Naive B cell (primary cell): ENCODE measurements at regions not wholly inside any gene's neighbourhood (a gene's known extent, or its start where the extent isn't known, plus 50 kb on each side); places are given as distances from the start of the nearest gene placed in this dataset.

Experiments used
- ATAC-seq, 2 donors: fragments of 150-1000 bp; cut with Tn5 transposase; 2 replicates each; pipeline ENCODE4 v1.10.0; 2021; ENCODE audit warnings: low read depth in 2 of 2, mild to moderate bottlenecking in 2 of 2, moderate library complexity in 2 of 2
- DNase-seq: peaks from one replicate; pipeline ENCODE4 v3.0.0; 2022
- H3K27ac Mint-ChIP-seq, 6 donors: one replicate each; pipeline ENCODE4 v1.8.0; 2020 to 2022; ENCODE audit warnings: mild to moderate bottlenecking in 6 of 6, mixed read lengths in 6 of 6, moderate library complexity in 5 of 6, inconsistent platforms in 2 of 6
- H3K27me3 Mint-ChIP-seq, 3 donors: one replicate each; pipeline ENCODE4 v1.8.0; 2021 to 2022; ENCODE audit warnings: mixed read lengths in 3 of 3, mild to moderate bottlenecking in 1 of 3
- H3K36me3 Mint-ChIP-seq, 2 donors: one replicate each; pipeline ENCODE4 v1.8.0; 2020 to 2022; ENCODE audit warnings: mixed read lengths in 2 of 2, inconsistent platforms in 1 of 2, mild to moderate bottlenecking in 1 of 2
- H3K4me1 Mint-ChIP-seq, 3 donors: one replicate each; pipeline ENCODE4 v1.8.0; 2020 to 2022; ENCODE audit warnings: mixed read lengths in 3 of 3, inconsistent platforms in 1 of 3, mild to moderate bottlenecking in 1 of 3, moderate library complexity in 1 of 3
- H3K4me3 Mint-ChIP-seq, 8 donors: one replicate each; pipeline ENCODE4 v1.8.0; 2020 to 2022; ENCODE audit warnings: mild to moderate bottlenecking in 8 of 8, mixed read lengths in 8 of 8, moderate library complexity in 8 of 8, inconsistent platforms in 2 of 8
- H3K9me3 Mint-ChIP-seq, 7 donors: one replicate each; pipeline ENCODE4 v1.8.0; 2020 to 2022; ENCODE audit warnings: mixed read lengths in 7 of 7, mild to moderate bottlenecking in 5 of 7, inconsistent platforms in 2 of 7, moderate library complexity in 1 of 7

GRCh38 chr5:10921160-10921559 is 160.1 kb upstream of the DAP start:
- ATAC-seq (no peak), DNase-seq (no peak)
- Mint-ChIP-seq H3K9me3 (peaks cover 0 to 10% (median 2%) of the 10 kb centered on the region in 7 donors), H3K36me3 (peaks cover 0 to 3% of the 10 kb centered on the region in 2 donors), H3K27ac (no peak overlapping the region), H3K4me1 (no peaks in the 10 kb centered on the region), H3K4me3 (no peak overlapping the region), H3K27me3 (peaks cover 14 to 28% (median 25%) of the 10 kb centered on the region in 3 donors)

GRCh38 chr5:10920400-10920799 is 159.4 kb upstream of the DAP start:
- H3K36me3 Mint-ChIP-seq, result peaks cover 0 to 3% of the 10 kb centered on the region in 2 donors
- H3K27me3 Mint-ChIP-seq, result peaks cover 17 to 28% (median 26%) of the 10 kb centered on the region in 3 donors
- no peak overlapping the region for H3K27ac Mint-ChIP-seq
- no peak for DNase-seq
- no peaks in the 10 kb centered on the region for H3K4me1 Mint-ChIP-seq
- H3K9me3 Mint-ChIP-seq, result peaks cover 0 to 3% (median 2%) of the 10 kb centered on the region in 7 donors
- H3K4me3 Mint-ChIP-seq, result no peak overlapping the region
- no peak for ATAC-seq

GRCh38 chr5:10914741-10915480 is 153.9 kb upstream of the DAP start:
- peaks cover 15 to 24% (median 23%) of the 10 kb centered on the region in 3 donors for H3K27me3 Mint-ChIP-seq
- H3K9me3 Mint-ChIP-seq, result peaks cover 0 to 4% (median 0%) of the 10 kb centered on the region in 7 donors
- no peaks in the 10 kb centered on the region for H3K36me3 Mint-ChIP-seq

GRCh38 chr5:10913841-10914240 is 152.8 kb upstream of the DAP start:
- DNase-seq (no peak), ATAC-seq (no peak)
- H3K36me3 Mint-ChIP-seq, result no peaks in the 10 kb centered on the region
- H3K27me3 Mint-ChIP-seq, result peaks cover 15 to 24% (median 23%) of the 10 kb centered on the region in 3 donors
- no peak overlapping the region for H3K27ac Mint-ChIP-seq
- H3K4me3 Mint-ChIP-seq, result no peak overlapping the region
- H3K9me3 Mint-ChIP-seq, result peaks cover 0 to 4% (median 0%) of the 10 kb centered on the region in 7 donors
- no peaks in the 10 kb centered on the region for H3K4me1 Mint-ChIP-seq

More at GRCh38 chr5:10914741-10915480, 153.9 kb upstream of the DAP start:
- ATAC-seq, result no peak
- no peak for DNase-seq
- Mint-ChIP-seq H3K4me1 (no peaks in the 10 kb centered on the region), H3K4me3 (no peak overlapping the region), H3K27ac (no peak overlapping the region)

- Mint-ChIP-seq H3K36me3 (no peaks in the 10 kb centered on the region), H3K9me3 (peaks cover 0 to 4% (median 0%) of the 10 kb centered on the region in 7 donors), H3K4me3 (no peak overlapping the region), H3K27ac (no peak overlapping the region), H3K4me1 (no peaks in the 10 kb centered on the region), H3K27me3 (peaks cover 15 to 23% (median 20%) of the 10 kb centered on the region in 3 donors)
- DNase-seq (no peak), ATAC-seq (no peak)
These were observed 152.3 kb upstream of the DAP start for GRCh38 chr5:10913181-10913810.

- Mint-ChIP-seq H3K27me3 (peaks cover 15 to 23% (median 20%) of the 10 kb centered on the region in 3 donors), H3K4me3 (no peak overlapping the region), H3K27ac (no peak overlapping the region), H3K4me1 (no peaks in the 10 kb centered on the region), H3K9me3 (peaks cover 0 to 4% (median 0%) of the 10 kb centered on the region in 7 donors), H3K36me3 (no peaks in the 10 kb centered on the region)
- DNase-seq, result no peak
- ATAC-seq, result no peak
These were observed 151.4 kb upstream of the DAP start for GRCh38 chr5:10912435-10912834.

GRCh38 chr5:10910261-10910660 is 149.2 kb upstream of the DAP start:
- H3K4me1 Mint-ChIP-seq, result no peaks in the 10 kb centered on the region
- peaks cover 10 to 23% (median 15%) of the 10 kb centered on the region in 3 donors for H3K27me3 Mint-ChIP-seq
- peaks cover 0 to 4% (median 0%) of the 10 kb centered on the region in 7 donors for H3K9me3 Mint-ChIP-seq
- H3K27ac Mint-ChIP-seq, result no peak overlapping the region
- ATAC-seq, result no peak
- no peak overlapping the region for H3K4me3 Mint-ChIP-seq
- DNase-seq, result no peak
- no peaks in the 10 kb centered on the region for H3K36me3 Mint-ChIP-seq

- Mint-ChIP-seq H3K27me3 (peaks cover 11 to 26% (median 21%) of the 10 kb centered on the region in 3 donors), H3K36me3 (no peaks in the 10 kb centered on the region), H3K4me1 (no peaks in the 10 kb centered on the region), H3K4me3 (no peak overlapping the region), H3K9me3 (peaks cover 0 to 3% (median 0%) of the 10 kb centered on the region in 7 donors), H3K27ac (no peak overlapping the region)
- ATAC-seq (no peak), DNase-seq (no peak)
These were observed 143.9 kb upstream of the DAP start for GRCh38 chr5:10904862-10905432.

- H3K36me3 Mint-ChIP-seq, result no peaks in the 10 kb centered on the region
- DNase-seq (no peak), ATAC-seq (no peak)
- no peak overlapping the region for H3K27ac Mint-ChIP-seq
- H3K9me3 Mint-ChIP-seq, result peaks cover 0 to 3% (median 0%) of the 10 kb centered on the region in 7 donors
- H3K27me3 Mint-ChIP-seq, result peaks cover 11 to 34% (median 31%) of the 10 kb centered on the region in 3 donors
- H3K4me3 Mint-ChIP-seq, result no peak overlapping the region
- H3K4me1 Mint-ChIP-seq, result no peaks in the 10 kb centered on the region
These were observed 142.9 kb upstream of the DAP start for GRCh38 chr5:10903786-10904560.

GRCh38 chr5:10902145-10902544 is 141.1 kb upstream of the DAP start:
- H3K27ac Mint-ChIP-seq, result no peak overlapping the region
- no peaks in the 10 kb centered on the region for H3K36me3 Mint-ChIP-seq
- H3K4me1 Mint-ChIP-seq, result no peaks in the 10 kb centered on the region
- H3K4me3 Mint-ChIP-seq, result no peak overlapping the region
- peaks cover 0 to 8% (median 0%) of the 10 kb centered on the region in 7 donors for H3K9me3 Mint-ChIP-seq
- DNase-seq (no peak), ATAC-seq (no peak)
- H3K27me3 Mint-ChIP-seq, result peaks cover 16 to 35% (median 31%) of the 10 kb centered on the region in 3 donors

GRCh38 chr5:10898514-10898913 is 137.5 kb upstream of the DAP start:
- no peaks in the 10 kb centered on the region for H3K4me1 Mint-ChIP-seq
- no peak overlapping the region for H3K27ac Mint-ChIP-seq
- DNase-seq (no peak), ATAC-seq (no peak)
- H3K4me3 Mint-ChIP-seq, result no peak overlapping the region
- no peaks in the 10 kb centered on the region for H3K36me3 Mint-ChIP-seq
- peaks cover 0 to 5% (median 0%) of the 10 kb centered on the region in 7 donors for H3K9me3 Mint-ChIP-seq
- H3K27me3 Mint-ChIP-seq, result peaks cover 16 to 26% (median 20%) of the 10 kb centered on the region in 3 donors

- Mint-ChIP-seq H3K27ac (no peak overlapping the region), H3K27me3 (peaks cover 13 to 20% (median 15%) of the 10 kb centered on the region in 3 donors), H3K4me1 (no peaks in the 10 kb centered on the region), H3K36me3 (peaks cover 0 to 5% of the 10 kb centered on the region in 2 donors), H3K4me3 (no peak overlapping the region), H3K9me3 (peaks cover 0 to 7% (median 5%) of the 10 kb centered on the region in 7 donors)
- ATAC-seq (no peak), DNase-seq (no peak)
These were observed 135.0 kb upstream of the DAP start for GRCh38 chr5:10896016-10896415.

- Mint-ChIP-seq H3K36me3 (peaks cover 0 to 6% of the 10 kb centered on the region in 2 donors), H3K9me3 (peaks cover under 1 to 13% (median 6%) of the 10 kb centered on the region in 7 donors)
These were observed 133.5 kb upstream of the DAP start for GRCh38 chr5:10894445-10895054.

More at GRCh38 chr5:10894445-10895054, 133.5 kb upstream of the DAP start:
- H3K4me3 Mint-ChIP-seq, result no peak overlapping the region
- ATAC-seq, result no peak
- no peak for DNase-seq
- H3K27me3 Mint-ChIP-seq, result peaks cover 9 to 13% (median 12%) of the 10 kb centered on the region in 3 donors
- no peaks in the 10 kb centered on the region for H3K4me1 Mint-ChIP-seq
- no peak overlapping the region for H3K27ac Mint-ChIP-seq
